Thymus (tissue), 11 donors: ENCODE measurements at regions not wholly inside any gene's neighbourhood (a gene's known extent, or its start where the extent isn't known, plus 50 kb on each side); places are given as distances from the start of the nearest gene placed in this dataset.

Experiments
- DNase-seq, 9 donors: peaks; one replicate each; pipeline ENCODE4 v3.0.0-alpha.2; 2013; ENCODE audit warnings: low spot score in 9 of 9, low read depth in 6 of 9, missing footprints in 1 of 9
- H3K27ac ChIP-seq, 2 donors: one replicate each; pipeline ENCODE4 v1.5.1; 2013; ENCODE audit warnings: control low read depth in 1 of 2, low read depth in 1 of 2, low read length in 1 of 2, mild to moderate bottlenecking in 1 of 2, moderate library complexity in 1 of 2
- H3K27me3 ChIP-seq, 2 donors: one replicate each; pipeline ENCODE4 v1.5.1; 2013; ENCODE audit warnings: low read length in 1 of 2; ENCODE audit not compliant: control insufficient read depth in 2 of 2, insufficient read depth in 1 of 2
- H3K36me3 ChIP-seq, 2 donors: one replicate each; pipeline ENCODE4 v1.5.1; 2013; ENCODE audit warnings: low read length in 1 of 2, mild to moderate bottlenecking in 1 of 2, moderate library complexity in 1 of 2; ENCODE audit not compliant: control insufficient read depth in 2 of 2, insufficient read depth in 2 of 2
- H3K4me1 ChIP-seq, 2 donors: one replicate each; pipeline ENCODE4 v1.5.1; 2013; ENCODE audit warnings: low read length in 2 of 2; ENCODE audit not compliant: control insufficient read depth in 2 of 2, insufficient read depth in 2 of 2
- H3K4me3 ChIP-seq, 2 donors: one replicate each; pipeline ENCODE4 v1.5.1; 2013; ENCODE audit warnings: low read length in 2 of 2, control low read depth in 1 of 2, mild to moderate bottlenecking in 1 of 2
- H3K9me3 ChIP-seq, 2 donors: one replicate each; pipeline ENCODE4 v1.5.1; 2013; ENCODE audit warnings: low read length in 1 of 2, mild to moderate bottlenecking in 1 of 2; ENCODE audit not compliant: control insufficient read depth in 2 of 2, insufficient read depth in 1 of 2
- WGBS: extraction: QIAGEN DNeasy Blood & Tissue Kit; methylation state at CpG from one replicate; pipeline ENCODE4 v1.1.7; 2013; 5-methylcytosine and 5-hydroxymethylcytosine counted together
- donor health status: healthy.

- 7% methylated on average over 23 of the region's 23 CpGs for WGBS
- H3K27me3 ChIP-seq: peaks cover 58 to 99% of the 10 kb centered on the region in 2 donors
- DNase-seq: peak in 2 of 9 donors; percentile 14 to 50
These were observed 92.6 kb upstream of the PRDM1 start for GRCh38 chr6:105993341-105994117.

GRCh38 chr6:105992315-105992961 is 93.7 kb upstream of the PRDM1 start:
- H3K36me3 ChIP-seq: no peaks in the 10 kb centered on the region
- H3K27me3 ChIP-seq: peaks cover 64 to 99% of the 10 kb centered on the region in 2 donors
- peak overlapping the region; percentile 83 for H3K4me3 ChIP-seq
- no peaks in the 10 kb centered on the region for H3K9me3 ChIP-seq
- 2% methylated on average over 34 of the region's 34 CpGs for WGBS
- H3K4me1 ChIP-seq: peaks cover 11 to 34% of the 10 kb centered on the region in 2 donors
- peak; percentile 66 to 94 (median 87) for DNase-seq
- peak overlapping the region in 1 of 2 donors; percentile 34 for H3K27ac ChIP-seq

More at GRCh38 chr6:105993341-105994117, 92.6 kb upstream of the PRDM1 start:
- Histone ChIP-seq H3K36me3 (no peaks in the 10 kb centered on the region), H3K4me1 (peaks cover 11 to 34% of the 10 kb centered on the region in 2 donors), H3K9me3 (no peaks in the 10 kb centered on the region), H3K4me3 (peak overlapping the region; percentile 44 to 62), H3K27ac (peak overlapping the region in 1 of 2 donors; percentile 46)

- Histone ChIP-seq H3K36me3 (no peaks in the 10 kb centered on the region), H3K27ac (no peak overlapping the region), H3K27me3 (peaks cover 63 to 99% of the 10 kb centered on the region in 2 donors), H3K4me3 (peak overlapping the region; percentile 83), H3K9me3 (no peaks in the 10 kb centered on the region), H3K4me1 (peaks cover 11 to 34% of the 10 kb centered on the region in 2 donors)
- DNase-seq: peak in 4 of 9 donors; percentile 15 to 45 (median 36)
- WGBS: 7% methylated on average over 23 of the region's 23 CpGs
These were observed 94.4 kb upstream of the PRDM1 start for GRCh38 chr6:105991561-105992314.

DNA sequence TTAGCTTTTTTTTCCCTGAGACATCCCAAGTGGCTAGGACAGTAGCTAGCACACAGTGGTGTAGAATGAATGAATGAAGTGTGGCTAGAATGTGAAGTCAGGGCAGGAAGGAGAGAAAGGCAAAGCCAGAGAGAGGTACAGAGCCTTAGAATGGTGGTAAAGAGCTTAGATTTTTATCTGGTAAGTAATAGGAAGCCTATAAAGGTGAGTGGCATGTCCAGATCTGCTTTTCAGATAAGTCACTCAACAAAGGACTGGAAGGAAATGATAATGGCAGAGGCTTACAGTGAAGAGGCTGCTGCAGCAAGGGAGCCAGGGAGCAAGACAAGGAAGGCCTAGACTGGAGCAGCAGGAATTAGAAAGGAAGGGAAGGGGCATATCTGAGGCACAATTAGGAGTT is 96.0 kb upstream of the PRDM1 start:
- H3K27me3 ChIP-seq: peaks cover 70 to 99% of the 10 kb centered on the region in 2 donors
- no peaks in the 10 kb centered on the region for H3K36me3 ChIP-seq
- H3K4me1 ChIP-seq: peaks cover 11 to 45% of the 10 kb centered on the region in 2 donors
- no peak overlapping the region for H3K4me3 ChIP-seq
- DNase-seq: no peak
- no peak overlapping the region for H3K27ac ChIP-seq
- peaks cover 0 to 4% of the 10 kb centered on the region in 2 donors for H3K9me3 ChIP-seq

DNA sequence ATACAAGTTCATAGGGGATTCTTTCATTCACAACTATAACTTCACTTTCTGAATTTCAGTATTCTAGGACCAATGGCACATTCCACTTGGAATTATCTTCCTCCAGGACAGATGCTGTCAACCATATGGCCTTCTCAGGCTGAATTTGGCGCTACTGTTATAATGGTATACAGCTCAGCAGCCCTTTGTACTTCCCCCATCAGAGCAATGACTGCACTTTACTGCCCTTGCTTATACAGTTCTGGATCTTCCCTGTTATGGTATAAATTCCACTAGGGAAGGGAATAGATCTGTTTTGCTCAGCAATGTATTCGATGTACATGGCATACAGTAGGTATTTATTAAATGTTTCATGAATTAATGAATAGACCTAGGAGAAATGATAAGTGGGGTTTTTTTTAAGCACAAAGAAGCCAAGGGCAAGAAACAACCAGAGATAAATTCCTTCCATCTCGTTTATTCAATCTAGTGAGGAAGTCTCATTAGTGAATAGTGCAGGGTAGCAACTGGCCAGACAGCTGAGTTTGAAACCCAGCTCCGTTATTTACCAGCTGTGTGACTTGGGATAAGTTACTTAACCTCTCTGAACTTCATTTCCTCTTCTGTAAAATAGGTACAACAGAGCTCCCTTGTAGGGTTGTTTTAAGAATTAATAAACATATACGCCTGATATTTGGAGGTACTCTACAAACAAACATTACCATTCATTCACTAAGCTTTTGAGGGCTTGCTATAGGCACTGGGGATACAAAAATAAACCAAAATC is 97.1 kb upstream of the PRDM1 start:
- peaks cover 0 to 4% of the 10 kb centered on the region in 2 donors for H3K9me3 ChIP-seq
- H3K4me3 ChIP-seq: no peak overlapping the region
- 77% methylated on average over 5 of the region's 5 CpGs for WGBS
- peaks cover 70 to 99% of the 10 kb centered on the region in 2 donors for H3K27me3 ChIP-seq
- H3K36me3 ChIP-seq: no peaks in the 10 kb centered on the region
- peaks cover 8 to 35% of the 10 kb centered on the region in 2 donors for H3K4me1 ChIP-seq
- DNase-seq: no peak
- no peak overlapping the region for H3K27ac ChIP-seq

DNA sequence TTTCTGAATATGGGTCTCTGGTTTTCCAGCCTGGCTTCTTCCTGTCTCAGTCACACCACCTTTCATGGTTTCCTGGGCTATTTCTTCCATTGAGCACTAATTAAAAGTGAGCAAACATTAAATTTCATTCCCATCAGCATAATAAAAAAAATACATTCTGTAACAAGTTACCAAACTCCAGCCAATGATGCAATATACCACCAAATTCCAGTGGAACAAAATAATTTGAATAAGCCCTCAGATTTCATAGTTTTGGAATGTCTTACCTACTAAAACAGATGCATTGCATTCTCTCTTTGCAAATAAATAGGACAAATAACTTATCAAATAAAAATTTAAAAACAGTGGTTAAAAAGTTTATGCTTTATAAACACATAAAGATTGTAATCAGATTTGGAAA is 97.8 kb upstream of the PRDM1 start:
- H3K4me3 ChIP-seq: no peak overlapping the region
- peaks cover 67 to 98% of the 10 kb centered on the region in 2 donors for H3K27me3 ChIP-seq
- no peaks in the 10 kb centered on the region for H3K36me3 ChIP-seq
- H3K4me1 ChIP-seq: peaks cover 8 to 29% of the 10 kb centered on the region in 2 donors
- peaks cover 0 to 4% of the 10 kb centered on the region in 2 donors for H3K9me3 ChIP-seq
- H3K27ac ChIP-seq: no peak overlapping the region
- no peak for DNase-seq

DNA sequence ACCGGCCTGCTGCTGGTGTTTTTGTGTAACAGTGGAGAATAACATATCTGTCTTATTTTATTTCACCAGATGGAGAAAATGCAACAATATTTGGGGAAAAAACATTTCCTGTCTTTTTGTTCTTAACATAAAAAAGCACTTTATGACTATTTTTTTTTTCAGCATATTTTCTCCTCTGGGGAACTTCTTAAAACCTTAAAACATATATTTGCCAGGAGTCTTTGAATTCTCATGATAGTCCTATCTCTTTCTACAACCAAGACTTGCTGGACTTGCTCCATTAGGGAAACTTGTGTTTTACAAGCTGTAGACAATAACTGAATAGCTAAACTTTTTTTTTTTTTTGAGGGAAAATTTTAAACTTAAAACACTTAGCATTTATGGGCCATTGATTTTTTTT is 98.6 kb upstream of the PRDM1 start:
- H3K4me1 ChIP-seq: peaks cover 4 to 21% of the 10 kb centered on the region in 2 donors
- DNase-seq: no peak
- no peak overlapping the region for H3K27ac ChIP-seq
- no peaks in the 10 kb centered on the region for H3K36me3 ChIP-seq
- H3K4me3 ChIP-seq: no peak overlapping the region
- WGBS: 89% methylated on average over 1 of the region's 1 CpG
- H3K9me3 ChIP-seq: peaks cover 0 to 4% of the 10 kb centered on the region in 2 donors
- H3K27me3 ChIP-seq: peaks cover 66 to 98% of the 10 kb centered on the region in 2 donors

DNA sequence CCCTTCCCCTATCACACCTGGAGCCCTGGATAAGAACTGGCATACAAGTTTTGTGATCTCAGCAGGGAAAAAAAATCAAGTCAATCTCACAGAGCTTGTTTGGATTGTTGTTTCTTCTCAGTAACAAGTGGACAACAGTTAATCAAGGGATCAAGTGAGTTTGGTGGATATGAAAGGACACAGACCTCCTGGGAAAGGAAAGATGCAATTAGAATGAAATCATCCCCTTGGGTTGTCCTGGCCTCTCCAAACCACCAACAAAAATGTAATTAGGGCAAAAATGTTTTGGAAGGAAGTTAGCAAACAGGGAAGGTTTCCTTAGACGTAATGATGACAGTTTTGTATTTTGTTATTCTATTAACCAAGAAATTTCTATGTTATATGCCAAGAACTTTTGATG is 99.1 kb upstream of the PRDM1 start:
- Histone ChIP-seq H3K9me3 (peaks cover 0 to 4% of the 10 kb centered on the region in 2 donors), H3K4me3 (no peak overlapping the region), H3K36me3 (no peaks in the 10 kb centered on the region), H3K27me3 (peaks cover 70 to 99% of the 10 kb centered on the region in 2 donors), H3K4me1 (peaks cover 2 to 17% of the 10 kb centered on the region in 2 donors), H3K27ac (no peak overlapping the region)
- DNase-seq: no peak
- WGBS: 72% methylated on average over 1 of the region's 1 CpG
